Activated T-cell treated with anti-CD3 and anti-CD28 coated beads, Interleukin-2, amount 50 U/mL, for 24 hours (primary cell): ENCODE measurements at regions not wholly inside any gene's neighbourhood (a gene's known extent, or its start where the extent isn't known, plus 50 kb on each side); places are given as distances from the start of the nearest gene placed in this dataset.
A peak's percentile ranks its signal among the peaks of the same experiment; 100 is the strongest.

Source experiments
- DNase-seq: peaks from one replicate; pipeline ENCODE4 v3.0.0-alpha.2; 2020
- H3K27ac Mint-ChIP-seq: 2 replicates; pipeline ENCODE4 v1.8.0; 2020; ENCODE audit warnings: mild to moderate bottlenecking, mixed read lengths
- H3K27me3 Mint-ChIP-seq: 2 replicates; pipeline ENCODE4 v1.8.0; 2020; ENCODE audit warnings: mixed read lengths
- H3K36me3 Mint-ChIP-seq: 2 replicates; pipeline ENCODE4 v1.8.0; 2020; ENCODE audit warnings: low read depth, mixed read lengths
- H3K4me1 Mint-ChIP-seq: 2 replicates; pipeline ENCODE4 v1.8.0; 2020; ENCODE audit warnings: low read depth, mixed read lengths
- H3K4me3 Mint-ChIP-seq: 2 replicates; pipeline ENCODE4 v1.8.0; 2020; ENCODE audit warnings: mild to moderate bottlenecking, moderate library complexity, mixed read lengths
- H3K9me3 Mint-ChIP-seq: 2 replicates; pipeline ENCODE4 v1.8.0; 2020; ENCODE audit warnings: mixed read lengths

GRCh38 chr1:234554218-234554697 lies 55.7 kb downstream of the IRF2BP2 start:
- Mint-ChIP-seq H3K4me1 (no peaks in the 10 kb centered on the region), H3K9me3 (no peaks in the 10 kb centered on the region), H3K27me3 (no peaks in the 10 kb centered on the region), H3K4me3 (no peak overlapping the region), H3K36me3 (no peaks in the 10 kb centered on the region), H3K27ac (no peak overlapping the region)
- no peak for DNase-seq

- Mint-ChIP-seq H3K27me3 (no peaks in the 10 kb centered on the region), H3K36me3 (no peaks in the 10 kb centered on the region), H3K4me1 (no peaks in the 10 kb centered on the region), H3K27ac (no peak overlapping the region), H3K9me3 (no peaks in the 10 kb centered on the region), H3K4me3 (no peak overlapping the region)
- DNase-seq = no peak
These were observed 56.5 kb downstream of the IRF2BP2 start for GRCh38 chr1:234553240-234554188.

GRCh38 chr1:234551032-234551378 lies 59.0 kb downstream of the IRF2BP2 start:
- H3K36me3 Mint-ChIP-seq = no peaks in the 10 kb centered on the region
- no peaks in the 10 kb centered on the region for H3K4me1 Mint-ChIP-seq
- H3K27me3 Mint-ChIP-seq = no peaks in the 10 kb centered on the region
- no peaks in the 10 kb centered on the region for H3K9me3 Mint-ChIP-seq
- no peak for DNase-seq
- no peak overlapping the region for H3K27ac Mint-ChIP-seq
- no peak overlapping the region for H3K4me3 Mint-ChIP-seq

GRCh38 chr1:234550341-234551031 lies 59.5 kb downstream of the IRF2BP2 start:
- H3K36me3 Mint-ChIP-seq = no peaks in the 10 kb centered on the region
- no peak overlapping the region for H3K4me3 Mint-ChIP-seq
- no peaks in the 10 kb centered on the region for H3K27me3 Mint-ChIP-seq
- DNase-seq = no peak
- no peak overlapping the region for H3K27ac Mint-ChIP-seq
- H3K9me3 Mint-ChIP-seq = no peaks in the 10 kb centered on the region
- H3K4me1 Mint-ChIP-seq = no peaks in the 10 kb centered on the region

GRCh38 chr1:234549447-234550021 lies 60.4 kb downstream of the IRF2BP2 start:
- peaks cover 7% of the 10 kb centered on the region for H3K4me1 Mint-ChIP-seq
- no peaks in the 10 kb centered on the region for H3K9me3 Mint-ChIP-seq
- H3K36me3 Mint-ChIP-seq = no peaks in the 10 kb centered on the region
- H3K4me3 Mint-ChIP-seq = no peak overlapping the region
- H3K27ac Mint-ChIP-seq = no peak overlapping the region
- H3K27me3 Mint-ChIP-seq = no peaks in the 10 kb centered on the region
- no peak for DNase-seq

GRCh38 chr1:234546890-234547788 lies 62.8 kb downstream of the IRF2BP2 start:
- no peaks in the 10 kb centered on the region for H3K36me3 Mint-ChIP-seq

GRCh38 chr1:234546387-234546704 lies 63.6 kb downstream of the IRF2BP2 start:
- Mint-ChIP-seq H3K27me3 (no peaks in the 10 kb centered on the region), H3K27ac (no peak overlapping the region), H3K9me3 (no peaks in the 10 kb centered on the region), H3K36me3 (no peaks in the 10 kb centered on the region), H3K4me3 (no peak overlapping the region), H3K4me1 (peaks cover 24% of the 10 kb centered on the region)
- DNase-seq = no peak

More at GRCh38 chr1:234546890-234547788, 62.8 kb downstream of the IRF2BP2 start:
- DNase-seq = no peak
- H3K4me3 Mint-ChIP-seq = no peak overlapping the region
- H3K27ac Mint-ChIP-seq = no peak overlapping the region
- no peaks in the 10 kb centered on the region for H3K9me3 Mint-ChIP-seq
- no peaks in the 10 kb centered on the region for H3K27me3 Mint-ChIP-seq
- peaks cover 22% of the 10 kb centered on the region for H3K4me1 Mint-ChIP-seq

- Mint-ChIP-seq H3K9me3 (no peaks in the 10 kb centered on the region), H3K36me3 (no peaks in the 10 kb centered on the region)
These were observed 64.2 kb downstream of the IRF2BP2 start for GRCh38 chr1:234545517-234546386.

GRCh38 chr1:234544087-234544579 lies 65.2 kb upstream of the TARBP1 start:
- Mint-ChIP-seq H3K9me3 (no peaks in the 10 kb centered on the region), H3K4me1 (peaks cover 24% of the 10 kb centered on the region), H3K4me3 (peak overlapping the region; percentile 21), H3K27me3 (no peaks in the 10 kb centered on the region), H3K36me3 (no peaks in the 10 kb centered on the region), H3K27ac (peak overlapping the region; percentile 55)
- DNase-seq = peak; percentile 52

More at GRCh38 chr1:234545517-234546386, 64.2 kb downstream of the IRF2BP2 start:
- Mint-ChIP-seq H3K4me1 (peaks cover 24% of the 10 kb centered on the region), H3K4me3 (no peak overlapping the region), H3K27me3 (no peaks in the 10 kb centered on the region), H3K27ac (no peak overlapping the region)
- no peak for DNase-seq

GRCh38 chr1:234543442-234544086 lies 64.6 kb upstream of the TARBP1 start:
- no peaks in the 10 kb centered on the region for H3K36me3 Mint-ChIP-seq
- no peak overlapping the region for H3K4me3 Mint-ChIP-seq
- H3K27ac Mint-ChIP-seq = peak overlapping the region; percentile 55
- no peaks in the 10 kb centered on the region for H3K9me3 Mint-ChIP-seq
- DNase-seq = no peak
- no peaks in the 10 kb centered on the region for H3K27me3 Mint-ChIP-seq
- H3K4me1 Mint-ChIP-seq = peaks cover 24% of the 10 kb centered on the region

- Mint-ChIP-seq H3K4me3 (no peak overlapping the region), H3K27ac (no peak overlapping the region), H3K4me1 (peaks cover 24% of the 10 kb centered on the region), H3K36me3 (no peaks in the 10 kb centered on the region), H3K27me3 (no peaks in the 10 kb centered on the region), H3K9me3 (no peaks in the 10 kb centered on the region)
- no peak for DNase-seq
These were observed 63.4 kb upstream of the TARBP1 start for GRCh38 chr1:234542211-234542850.

- Mint-ChIP-seq H3K36me3 (no peaks in the 10 kb centered on the region), H3K4me3 (no peak overlapping the region), H3K9me3 (no peaks in the 10 kb centered on the region), H3K4me1 (peaks cover 24% of the 10 kb centered on the region), H3K27me3 (no peaks in the 10 kb centered on the region), H3K27ac (no peak overlapping the region)
- DNase-seq = no peak
These were observed 62.5 kb upstream of the TARBP1 start for GRCh38 chr1:234541286-234541975.
